H9 (cell line): ENCODE measurements at regions not wholly inside any gene's neighbourhood (a gene's known extent, or its start where the extent isn't known, plus 50 kb on each side); places are given as distances from the start of the nearest gene placed in this dataset.

Experiments
- DNase-seq: peaks from one replicate; pipeline ENCODE4 v3.0.0-alpha.2; 2017
- H2AFZ ChIP-seq: one replicate; pipeline ENCODE4 v1.6.1; 2013; ENCODE audit warnings: mild to moderate bottlenecking, low read length, control low read depth, moderate library complexity
- H2AK5ac ChIP-seq: 2 replicates; pipeline ENCODE4 v1.6.1; 2013; ENCODE audit warnings: low read length, control low read depth, mixed read lengths; ENCODE audit not compliant: insufficient read length
- H2BK120ac ChIP-seq: one replicate; pipeline ENCODE4 v1.6.1; 2013; ENCODE audit warnings: low read depth, mild to moderate bottlenecking, low read length, control low read depth, inconsistent platforms; ENCODE audit not compliant: poor library complexity, severe bottlenecking
- H2BK12ac ChIP-seq: 2 replicates; pipeline ENCODE4 v1.6.1; 2013; ENCODE audit warnings: low read length, control low read depth, mixed read lengths, low read depth; ENCODE audit not compliant: insufficient read length
- H2BK15ac ChIP-seq: 2 replicates; pipeline ENCODE4 v1.6.1; 2013; ENCODE audit warnings: low read depth, low read length, control low read depth
- H2BK20ac ChIP-seq: one replicate; pipeline ENCODE4 v1.6.1; 2013; ENCODE audit warnings: low read depth, mild to moderate bottlenecking, low read length, control low read depth, inconsistent platforms; ENCODE audit not compliant: poor library complexity, severe bottlenecking
- H2BK5ac ChIP-seq: 2 replicates; pipeline ENCODE4 v1.6.1; 2013; ENCODE audit warnings: low read length, control low read depth, mixed read lengths; ENCODE audit not compliant: insufficient read length
- H3K14ac ChIP-seq: 2 replicates; pipeline ENCODE4 v1.6.1; 2013; ENCODE audit warnings: low read length, control low read depth; ENCODE audit not compliant: insufficient read depth
- H3K18ac ChIP-seq: 2 replicates; pipeline ENCODE4 v1.6.1; 2013; ENCODE audit warnings: low read depth, mild to moderate bottlenecking, mixed read lengths, low read length, control low read depth; ENCODE audit not compliant: insufficient read length
- H3K23ac ChIP-seq: 2 replicates; pipeline ENCODE4 v1.6.1; 2013; ENCODE audit warnings: low read length, control low read depth, mixed read lengths, low read depth; ENCODE audit not compliant: insufficient read length
- H3K23me2 ChIP-seq: 2 replicates; pipeline ENCODE4 v1.6.1; 2013; ENCODE audit warnings: low read depth, mild to moderate bottlenecking, mixed read lengths, low read length, control low read depth; ENCODE audit not compliant: insufficient read length, poor library complexity, severe bottlenecking
- H3K27ac ChIP-seq: 2 replicates; pipeline ENCODE4 v1.5.1; 2013; ENCODE audit warnings: low read length, control low read depth, mixed read lengths, low read depth; ENCODE audit not compliant: insufficient read length
- H3K27me3 ChIP-seq: 2 replicates; pipeline ENCODE4 v1.6.1; 2013; ENCODE audit warnings: low read length, control low read depth, inconsistent platforms; ENCODE audit not compliant: insufficient read depth
- H3K4ac ChIP-seq: 2 replicates; pipeline ENCODE4 v1.6.1; 2013; ENCODE audit warnings: low read depth, mild to moderate bottlenecking, control low read depth, inconsistent platforms, low read length, moderate library complexity
- H3K4me1 ChIP-seq: 2 replicates; pipeline ENCODE4 v1.6.1; 2013; ENCODE audit warnings: low read length, control low read depth, inconsistent platforms; ENCODE audit not compliant: insufficient read depth
- H3K4me2 ChIP-seq: 2 replicates; pipeline ENCODE4 v1.6.1; 2013; ENCODE audit warnings: low read length, control low read depth, mixed read lengths; ENCODE audit not compliant: insufficient read length, insufficient read depth
- H3K56ac ChIP-seq: 2 replicates; pipeline ENCODE4 v1.6.1; 2013; ENCODE audit warnings: low read depth, mild to moderate bottlenecking, mixed read lengths, low read length, control low read depth; ENCODE audit not compliant: insufficient read length
- H3K79me1 ChIP-seq: 2 replicates; pipeline ENCODE4 v1.6.1; 2013; ENCODE audit warnings: low read depth, mild to moderate bottlenecking, moderate library complexity, low read length, control low read depth, inconsistent platforms; ENCODE audit not compliant: insufficient read depth, poor library complexity, severe bottlenecking
- H3K79me2 ChIP-seq: 2 replicates; pipeline ENCODE4 v1.6.1; 2013; ENCODE audit warnings: low read length, control low read depth, inconsistent platforms; ENCODE audit not compliant: insufficient read depth
- H3K9ac ChIP-seq: 2 replicates; pipeline ENCODE4 v1.6.1; 2013; ENCODE audit warnings: low read length, control low read depth, mixed read lengths; ENCODE audit not compliant: insufficient read length; ENCODE audit errors: extremely low read depth
- H3K9me3 ChIP-seq: one replicate; pipeline ENCODE4 v1.6.1; 2013; ENCODE audit warnings: low read depth, low read length, inconsistent platforms; ENCODE audit not compliant: control insufficient read depth
- H3T11ph ChIP-seq: one replicate; pipeline ENCODE4 v1.6.1; 2013; ENCODE audit warnings: mild to moderate bottlenecking, low read length, control low read depth, inconsistent platforms
- H4K20me1 ChIP-seq: one replicate; pipeline ENCODE4 v1.6.1; 2013; ENCODE audit not compliant: control insufficient read depth, insufficient read length, insufficient read depth
- H4K5ac ChIP-seq: 2 replicates; pipeline ENCODE4 v1.6.1; 2013; ENCODE audit warnings: low read depth, mild to moderate bottlenecking, mixed read lengths, low read length, control low read depth; ENCODE audit not compliant: insufficient read length
- H4K8ac ChIP-seq: replicated peaks from 2 replicates; pipeline ENCODE4 v1.6.1; 2013; ENCODE audit warnings: low read length, control low read depth, mixed read lengths, low read depth; ENCODE audit not compliant: insufficient read length
- H4K91ac ChIP-seq: 2 replicates; pipeline ENCODE4 v1.6.1; 2013; ENCODE audit warnings: low read depth, mild to moderate bottlenecking, moderate library complexity, mixed read lengths, low read length, control low read depth; ENCODE audit not compliant: insufficient read length
- H3K27ac Mint-ChIP-seq, 3 experiments: 2 replicates in 2 of 3; 3 replicates in 1 of 3; pipeline ENCODE4 v1.8.0; 2020 to 2021; ENCODE audit warnings: mixed read lengths in 3 of 3, mild to moderate bottlenecking in 1 of 3, moderate library complexity in 1 of 3
- H3K27me3 Mint-ChIP-seq: 2 replicates; pipeline ENCODE4 v1.8.0; 2021; ENCODE audit warnings: low read depth, mild to moderate bottlenecking, moderate library complexity, mixed read lengths
- H3K36me3 Mint-ChIP-seq, 3 experiments: 2 replicates in 2 of 3; 3 replicates in 1 of 3; pipeline ENCODE4 v1.8.0; 2020 to 2021; ENCODE audit warnings: low read depth in 3 of 3, mixed read lengths in 3 of 3; ENCODE audit not compliant: insufficient read depth in 1 of 3
- H3K4me1 Mint-ChIP-seq, 2 experiments: 2 replicates each; pipeline ENCODE4 v1.8.0; 2020; ENCODE audit warnings: mixed read lengths in 2 of 2
- H3K4me3 Mint-ChIP-seq, 2 experiments: 2 replicates in 1 of 2; 3 replicates in 1 of 2; pipeline ENCODE4 v1.8.0; 2020 to 2021; ENCODE audit warnings: mild to moderate bottlenecking in 2 of 2, mixed read lengths in 2 of 2, moderate library complexity in 1 of 2
- H3K9me3 Mint-ChIP-seq, 2 experiments: 2 replicates in 1 of 2; 3 replicates in 1 of 2; pipeline ENCODE4 v1.8.0; 2020; ENCODE audit warnings: mild to moderate bottlenecking in 2 of 2, mixed read lengths in 2 of 2, moderate library complexity in 1 of 2
- CTCF ChIP-seq: fragments of 200-600 bp; sonication (generic); conservative IDR thresholded peaks from 3 replicates; pipeline ENCODE4 v1.8.0; 2021; ENCODE audit warnings: antibody characterized with exemption, mild to moderate bottlenecking
- WGBS: extraction: QIAGEN DNeasy Blood & Tissue Kit; methylation state at CpG from one replicate; pipeline ENCODE4 v1.1.7; 2013; ENCODE audit warnings: missing lambda C conversion rate, low lambda C conversion rate, mixed read lengths; ENCODE audit not compliant: insufficient read length; ENCODE audit errors: extremely low coverage; 5-methylcytosine and 5-hydroxymethylcytosine counted together

GRCh38 chr16:54772400-54772799 is 158.3 kb upstream of the IRX5 start:
- H2BK12ac ChIP-seq = no peak overlapping the region
- no peak overlapping the region for H2BK15ac ChIP-seq
- 0 out of 2 replicates have a peak, but pooled peaks cover 2% of the 10 kb centered on the region for H3K27me3 Mint-ChIP-seq
- no peak for DNase-seq
- no peaks in the 10 kb centered on the region; a peak in 1 of 7 replicates for H3K36me3 Mint-ChIP-seq
- no peak overlapping the region for H2BK120ac ChIP-seq
- H3K14ac ChIP-seq = no peak overlapping the region
- no peak overlapping the region for H3K4me3 Mint-ChIP-seq
- no peaks in the 10 kb centered on the region for H3K79me1 ChIP-seq
- H4K20me1 ChIP-seq = no peaks in the 10 kb centered on the region
- no peak overlapping the region for H3K18ac ChIP-seq
- H2BK20ac ChIP-seq = no peak overlapping the region
- no peak overlapping the region for H4K5ac ChIP-seq
- no peaks in the 10 kb centered on the region for H3K79me2 ChIP-seq
- no peak overlapping the region for H3K4ac ChIP-seq
- peaks cover 0 to 3% of the 10 kb centered on the region in 2 experiments; a peak in 1 of 4 replicates for H3K4me1 Mint-ChIP-seq
- H3K27ac Mint-ChIP-seq = no peak overlapping the region
- no peak overlapping the region for H3K56ac ChIP-seq
- no peak overlapping the region for H4K8ac ChIP-seq
- no peaks in the 10 kb centered on the region; a peak in 1 of 5 replicates for H3K9me3 Mint-ChIP-seq
- no peak overlapping the region for H3K9ac ChIP-seq
- H3K27me3 ChIP-seq = no peaks in the 10 kb centered on the region
- H3K23me2 ChIP-seq = no peaks in the 10 kb centered on the region
- TF ChIP-seq CTCF = no peak
- H3K23ac ChIP-seq = no peak overlapping the region
- H2AK5ac ChIP-seq = no peak overlapping the region
- no peak overlapping the region for H2AFZ ChIP-seq
- no peak overlapping the region for H3K4me2 ChIP-seq
- WGBS = no CpG with 5 or more reads among the region's 4 CpGs
- no peaks in the 10 kb centered on the region for H3K4me1 ChIP-seq
- no peaks in the 10 kb centered on the region for H3K9me3 ChIP-seq
- no peak overlapping the region for H3T11ph ChIP-seq
- no peak overlapping the region for H3K27ac ChIP-seq
- no peak overlapping the region for H4K91ac ChIP-seq
- H2BK5ac ChIP-seq = no peak overlapping the region
